ENCODE measurements at regions not wholly inside any gene's neighbourhood (a gene's known extent, or its start where the extent isn't known, plus 50 kb on each side); places are given as distances from the start of the nearest gene placed in this dataset.

- DNase-seq (no peak), ATAC-seq (ENCODE audit: insufficient read depth, low read depth) (no peak)
- Histone ChIP-seq H3K27ac (ENCODE audit: low read length) (no peak overlapping the region), H3K79me2 (ENCODE audit: insufficient read depth, low read length) (no peaks in the 10 kb centered on the region), H4K20me1 (ENCODE audit: insufficient read depth, low read length) (no peaks in the 10 kb centered on the region), H2AFZ (ENCODE audit: low read depth, low read length) (no peak overlapping the region), H3K9ac (ENCODE audit: low read depth, low read length) (no peak overlapping the region), H3K9me3 (ENCODE audit: insufficient read depth, low read length, severe bottlenecking) (no peaks in the 10 kb centered on the region), H3K4me1 (ENCODE audit: insufficient read depth, low read length) (no peaks in the 10 kb centered on the region), H3K4me3 (ENCODE audit: low read depth in 1 of 2, low read length in 2 of 2) (no peak overlapping the region), H3K27me3 (ENCODE audit: insufficient read depth, low read length, poor library complexity) (no peaks in the 10 kb centered on the region), H3K36me3 (ENCODE audit: insufficient read depth, low read length) (no peaks in the 10 kb centered on the region), H3K4me2 (ENCODE audit: insufficient read depth, low read length) (no peak overlapping the region)
- TF ChIP-seq EZH2 (IDR thresholded peaks at IDR 0.05; ENCODE audit: borderline replicate concordance, low read depth, low read length, severe bottlenecking) = no peak
- TF ChIP-seq CTCF (IDR thresholded peaks at IDR 0.05; ENCODE audit: borderline replicate concordance, extremely low read depth, low read length, poor library complexity, severe bottlenecking) = no peak
Observed at GRCh38 chr16:87135246-87136030, 181.8 kb downstream of the C16orf95 start.

GRCh38 chr16:87138316-87138715 lies 178.9 kb downstream of the C16orf95 start:
- no peak overlapping the region for H3K4me2 ChIP-seq (ENCODE audit: insufficient read depth, low read length)
- H3K36me3 ChIP-seq (ENCODE audit: insufficient read depth, low read length) = no peaks in the 10 kb centered on the region
- no peak overlapping the region for H3K4me3 ChIP-seq (ENCODE audit: low read depth in 1 of 2, low read length in 2 of 2)
- H4K20me1 ChIP-seq (ENCODE audit: insufficient read depth, low read length) = no peaks in the 10 kb centered on the region
- no peaks in the 10 kb centered on the region for H3K79me2 ChIP-seq (ENCODE audit: insufficient read depth, low read length)
- TF ChIP-seq EZH2 (IDR thresholded peaks at IDR 0.05; ENCODE audit: borderline replicate concordance, low read depth, low read length, severe bottlenecking) (no peak), CTCF (IDR thresholded peaks at IDR 0.05; ENCODE audit: borderline replicate concordance, extremely low read depth, low read length, poor library complexity, severe bottlenecking) (no peak)
- H3K9me3 ChIP-seq (ENCODE audit: insufficient read depth, low read length, severe bottlenecking) = no peaks in the 10 kb centered on the region
- H2AFZ ChIP-seq (ENCODE audit: low read depth, low read length) = no peak overlapping the region
- ATAC-seq (ENCODE audit: insufficient read depth, low read depth) = no peak
- no peaks in the 10 kb centered on the region for H3K27me3 ChIP-seq (ENCODE audit: insufficient read depth, low read length, poor library complexity)
- H3K4me1 ChIP-seq (ENCODE audit: insufficient read depth, low read length) = no peaks in the 10 kb centered on the region
- H3K27ac ChIP-seq (ENCODE audit: low read length) = no peak overlapping the region
- DNase-seq = no peak
- no peak overlapping the region for H3K9ac ChIP-seq (ENCODE audit: low read depth, low read length)

GRCh38 chr16:87138738-87139267 lies 178.4 kb downstream of the C16orf95 start:
- Histone ChIP-seq H3K36me3 (ENCODE audit: insufficient read depth, low read length) (no peaks in the 10 kb centered on the region), H3K4me3 (ENCODE audit: low read depth in 1 of 2, low read length in 2 of 2) (no peak overlapping the region), H3K9me3 (ENCODE audit: insufficient read depth, low read length, severe bottlenecking) (no peaks in the 10 kb centered on the region), H3K4me1 (ENCODE audit: insufficient read depth, low read length) (no peaks in the 10 kb centered on the region), H4K20me1 (ENCODE audit: insufficient read depth, low read length) (no peaks in the 10 kb centered on the region; the same call in 1 of the 2 replicates), H3K4me2 (ENCODE audit: insufficient read depth, low read length) (no peak overlapping the region), H3K27me3 (ENCODE audit: insufficient read depth, low read length, poor library complexity) (no peaks in the 10 kb centered on the region), H3K27ac (ENCODE audit: low read length) (no peak overlapping the region), H2AFZ (ENCODE audit: low read depth, low read length) (no peak overlapping the region), H3K79me2 (ENCODE audit: insufficient read depth, low read length) (no peaks in the 10 kb centered on the region), H3K9ac (ENCODE audit: low read depth, low read length) (no peak overlapping the region)
- ATAC-seq (ENCODE audit: insufficient read depth, low read depth) (no peak), DNase-seq (no peak)
- TF ChIP-seq CTCF (IDR thresholded peaks at IDR 0.05; ENCODE audit: borderline replicate concordance, extremely low read depth, low read length, poor library complexity, severe bottlenecking) (no peak), EZH2 (IDR thresholded peaks at IDR 0.05; ENCODE audit: borderline replicate concordance, low read depth, low read length, severe bottlenecking) (no peak)
